Stimulated activated CD4-positive, alpha-beta T cell treated with anti-CD3 and anti-CD28 coated beads, TNF-alpha, amount 100 ng/mL, for 48 hours (primary cell): ENCODE measurements at regions not wholly inside any gene's neighbourhood (a gene's known extent, or its start where the extent isn't known, plus 50 kb on each side); places are given as distances from the start of the nearest gene placed in this dataset.

Source experiments
- DNase-seq, 3 donors: peaks; one replicate each; pipeline ENCODE4 v3.0.0-alpha.2; 2020; ENCODE audit warnings: low read depth in 3 of 3

- DNase-seq: no peak
Measured at GRCh38 chr12:41768456-41768855, 376.2 kb downstream of the GXYLT1 start.

- no peak for DNase-seq
Measured at GRCh38 chr12:41762691-41763090, 382.0 kb downstream of the GXYLT1 start.

GRCh38 chr12:41745593-41745992 lies 399.1 kb downstream of the GXYLT1 start:
- no peak for DNase-seq

GRCh38 chr12:41743835-41744234 lies 400.8 kb downstream of the GXYLT1 start:
- no peak for DNase-seq

GRCh38 chr12:41739066-41739465 lies 405.6 kb downstream of the GXYLT1 start:
- no peak for DNase-seq

- DNase-seq: no peak
Measured at GRCh38 chr12:41737423-41737822, 407.3 kb downstream of the GXYLT1 start.

- DNase-seq: no peak
Measured at GRCh38 chr12:41736436-41736835, 408.2 kb downstream of the GXYLT1 start.

GRCh38 chr12:41731691-41732090 lies 413.0 kb downstream of the GXYLT1 start:
- no peak for DNase-seq

GRCh38 chr12:41731061-41731460 lies 413.6 kb downstream of the GXYLT1 start:
- no peak for DNase-seq

- DNase-seq: no peak
Measured at GRCh38 chr12:41724216-41724615, 420.5 kb downstream of the GXYLT1 start.

GRCh38 chr12:41719214-41719613 lies 425.5 kb downstream of the GXYLT1 start:
- DNase-seq: no peak

- no peak for DNase-seq
Measured at GRCh38 chr12:41715256-41715655, 429.4 kb downstream of the GXYLT1 start.

GRCh38 chr12:41709463-41710285 lies 435.0 kb downstream of the GXYLT1 start:
- no peak for DNase-seq

GRCh38 chr12:41709012-41709411 lies 435.7 kb downstream of the GXYLT1 start:
- no peak for DNase-seq

- no peak for DNase-seq
Measured at GRCh38 chr12:41706376-41706775, 438.3 kb downstream of the GXYLT1 start.

- DNase-seq: no peak
Measured at GRCh38 chr12:41701943-41702601, 442.6 kb downstream of the GXYLT1 start.

- DNase-seq: no peak
Measured at GRCh38 chr12:41700940-41701339, 443.7 kb downstream of the GXYLT1 start.

GRCh38 chr12:41699658-41700057 lies 445.0 kb downstream of the GXYLT1 start:
- no peak for DNase-seq

GRCh38 chr12:41697161-41697560 lies 447.5 kb downstream of the GXYLT1 start:
- DNase-seq: no peak

GRCh38 chr12:41684997-41685396 lies 459.7 kb downstream of the GXYLT1 start:
- DNase-seq: no peak

GRCh38 chr12:41683513-41684240 lies 461.0 kb downstream of the GXYLT1 start:
- DNase-seq: no peak

GRCh38 chr12:41683023-41683422 lies 461.7 kb downstream of the GXYLT1 start:
- DNase-seq: no peak

GRCh38 chr12:41681898-41682297 lies 462.8 kb downstream of the GXYLT1 start:
- no peak for DNase-seq
